Mesendoderm (in vitro differentiated cells): ENCODE measurements at regions not wholly inside any gene's neighbourhood (a gene's known extent, or its start where the extent isn't known, plus 50 kb on each side); places are given as distances from the start of the nearest gene placed in this dataset.

Source experiments
- DNase-seq: peaks from one replicate; pipeline ENCODE4 v3.0.0; 2013
- H2AK5ac ChIP-seq: 2 replicates; pipeline ENCODE4 v1.6.1; 2013; ENCODE audit warnings: low read length, inconsistent platforms
- H2BK120ac ChIP-seq: 2 replicates; pipeline ENCODE4 v1.6.1; 2013; ENCODE audit warnings: low read depth, mild to moderate bottlenecking, low read length, moderate library complexity, mixed read lengths
- H2BK15ac ChIP-seq: replicated peaks from 2 replicates; pipeline ENCODE4 v1.6.1; 2013; ENCODE audit warnings: low read depth, mild to moderate bottlenecking, moderate library complexity
- H2BK5ac ChIP-seq: 2 replicates; pipeline ENCODE4 v1.6.1; 2013; ENCODE audit warnings: low read length, inconsistent platforms
- H3K18ac ChIP-seq: 2 replicates; pipeline ENCODE4 v1.6.1; 2013; ENCODE audit warnings: mild to moderate bottlenecking, low read length, mixed read lengths
- H3K23ac ChIP-seq: one replicate; pipeline ENCODE4 v1.6.1; 2013; ENCODE audit warnings: low read length
- H3K27ac ChIP-seq: 2 replicates; pipeline ENCODE4 v1.5.1; 2013; ENCODE audit warnings: low read depth, mild to moderate bottlenecking, inconsistent platforms, low read length, moderate library complexity
- H3K27me3 ChIP-seq: 2 replicates; pipeline ENCODE4 v1.6.1; 2013; ENCODE audit warnings: low read length, control low read depth, mild to moderate bottlenecking, inconsistent platforms; ENCODE audit not compliant: insufficient read depth, poor library complexity
- H3K36me3 ChIP-seq: 2 replicates; pipeline ENCODE4 v1.6.1; 2013; ENCODE audit warnings: low read length, inconsistent platforms; ENCODE audit not compliant: control insufficient read depth, insufficient read depth
- H3K4ac ChIP-seq: one replicate; pipeline ENCODE4 v1.6.1; 2013; ENCODE audit warnings: low read depth, mild to moderate bottlenecking, low read length, moderate library complexity
- H3K4me1 ChIP-seq: 2 replicates; pipeline ENCODE4 v1.6.1; 2013; ENCODE audit warnings: low read depth, low read length, inconsistent platforms; ENCODE audit not compliant: control insufficient read depth
- H3K4me2 ChIP-seq: 2 replicates; pipeline ENCODE4 v1.6.1; 2013; ENCODE audit warnings: low read length
- H3K4me3 ChIP-seq: 2 replicates; pipeline ENCODE4 v1.5.1; 2013; ENCODE audit warnings: mild to moderate bottlenecking, low read length
- H3K56ac ChIP-seq: one replicate; pipeline ENCODE4 v1.6.1; 2013; ENCODE audit warnings: low read length
- H3K79me1 ChIP-seq: 2 replicates; pipeline ENCODE4 v1.6.1; 2013; ENCODE audit warnings: low read length, inconsistent platforms
- H3K79me2 ChIP-seq: 2 replicates; pipeline ENCODE4 v1.6.1; 2013; ENCODE audit warnings: mild to moderate bottlenecking, low read length; ENCODE audit not compliant: control insufficient read depth, insufficient read depth
- H3K9ac ChIP-seq: 2 replicates; pipeline ENCODE4 v1.6.1; 2013; ENCODE audit warnings: low read length, inconsistent platforms
- H4K5ac ChIP-seq: one replicate; pipeline ENCODE4 v1.6.1; 2013; ENCODE audit warnings: low read length
- H4K8ac ChIP-seq: one replicate; pipeline ENCODE4 v1.6.1; 2013; ENCODE audit warnings: low read depth, mild to moderate bottlenecking, control low read depth, low read length, moderate library complexity
- WGBS: extraction: QIAGEN DNeasy Blood & Tissue Kit; methylation state at CpG from one replicate; pipeline ENCODE4 v1.1.7; 2013; ENCODE audit warnings: low lambda C conversion rate, missing lambda C conversion rate; ENCODE audit not compliant: insufficient coverage; ENCODE audit errors: extremely low coverage; 5-methylcytosine and 5-hydroxymethylcytosine counted together

- no peak for DNase-seq
- H2BK5ac ChIP-seq, result no peak overlapping the region
- no peak overlapping the region for H3K23ac ChIP-seq
- H3K27me3 ChIP-seq, result no peaks in the 10 kb centered on the region
- H3K56ac ChIP-seq, result no peak overlapping the region
- no peak overlapping the region for H4K5ac ChIP-seq
- no peak overlapping the region for H3K18ac ChIP-seq
- no peak overlapping the region for H3K4ac ChIP-seq
- no peak overlapping the region for H4K8ac ChIP-seq
- no peaks in the 10 kb centered on the region for H3K4me1 ChIP-seq
- no peak overlapping the region for H3K27ac ChIP-seq
- H3K4me3 ChIP-seq, result no peak overlapping the region
- no peak overlapping the region for H3K4me2 ChIP-seq
- no CpG with 5 or more reads among the region's 4 CpGs for WGBS
- H3K79me1 ChIP-seq, result no peaks in the 10 kb centered on the region
- H3K9ac ChIP-seq, result no peak overlapping the region
- H2BK120ac ChIP-seq, result no peak overlapping the region
- no peaks in the 10 kb centered on the region for H3K79me2 ChIP-seq
- no peaks in the 10 kb centered on the region for H3K36me3 ChIP-seq
- H2BK15ac ChIP-seq, result no peak overlapping the region
- H2AK5ac ChIP-seq, result no peak overlapping the region
Measured at GRCh38 chr17:63267846-63268245, 178.3 kb downstream of the CYB561 start.

- Histone ChIP-seq H3K4me2 (no peak overlapping the region), H3K23ac (no peak overlapping the region), H3K4me1 (no peaks in the 10 kb centered on the region), H3K56ac (no peak overlapping the region), H3K18ac (no peak overlapping the region), H2BK5ac (no peak overlapping the region), H3K27ac (no peak overlapping the region), H3K4ac (no peak overlapping the region), H2BK15ac (no peak overlapping the region), H3K27me3 (no peaks in the 10 kb centered on the region), H2BK120ac (no peak overlapping the region), H3K79me1 (no peaks in the 10 kb centered on the region), H4K5ac (no peak overlapping the region), H3K36me3 (no peaks in the 10 kb centered on the region), H3K9ac (no peak overlapping the region), H2AK5ac (no peak overlapping the region), H3K79me2 (no peaks in the 10 kb centered on the region), H3K4me3 (no peak overlapping the region), H4K8ac (no peak overlapping the region)
- DNase-seq, result no peak
- no CpG with 5 or more reads among the region's 3 CpGs for WGBS
Measured at GRCh38 chr17:63268827-63269226, 177.3 kb downstream of the CYB561 start.

DNA sequence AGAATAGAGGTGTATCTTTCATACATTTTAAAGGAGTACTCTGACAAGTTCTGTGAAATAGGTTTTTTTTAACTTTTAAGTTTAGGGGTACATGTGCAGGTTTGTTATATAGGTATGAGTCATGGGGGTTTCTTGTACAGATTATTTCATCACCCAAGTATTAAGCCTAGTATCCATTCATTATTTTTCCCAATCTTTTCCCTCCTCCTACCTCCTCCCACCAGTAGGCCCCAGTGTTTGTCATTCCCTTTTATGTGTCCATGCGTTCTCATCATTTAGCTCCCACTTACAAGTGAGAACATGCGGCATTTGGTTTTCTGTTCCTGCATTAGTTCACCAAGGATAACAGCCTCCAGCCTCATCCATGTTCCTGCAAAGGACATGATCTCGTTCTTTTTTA, 175.5 kb downstream of the CYB561 start:
- H3K79me1 ChIP-seq, result no peaks in the 10 kb centered on the region

DNA sequence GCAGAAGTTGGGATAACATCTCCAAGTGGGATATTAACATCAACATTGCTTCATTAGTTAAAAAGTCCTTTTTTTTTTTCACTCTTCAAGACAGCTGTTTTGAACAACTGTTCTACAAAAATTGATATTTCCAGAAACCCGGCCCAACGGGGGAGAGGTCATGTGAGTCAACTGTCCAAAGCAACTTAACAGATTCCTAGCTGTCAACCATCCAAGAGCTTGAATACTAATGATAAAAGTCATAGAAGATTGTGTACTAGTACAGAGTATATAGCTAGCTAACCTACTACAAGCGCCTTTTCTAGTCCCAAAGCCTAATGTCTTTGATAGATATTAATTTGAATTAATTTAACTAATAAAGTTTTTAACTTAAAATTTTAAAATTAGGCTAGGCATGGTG, 172.0 kb downstream of the CYB561 start:
- H3K4me2 ChIP-seq, result no peak overlapping the region
- H2BK15ac ChIP-seq, result no peak overlapping the region
- no peak overlapping the region for H4K5ac ChIP-seq
- no peak overlapping the region for H4K8ac ChIP-seq
- H3K79me1 ChIP-seq, result no peaks in the 10 kb centered on the region
- no peaks in the 10 kb centered on the region for H3K36me3 ChIP-seq
- DNase-seq, result no peak
- no peaks in the 10 kb centered on the region for H3K4me1 ChIP-seq
- no peaks in the 10 kb centered on the region for H3K27me3 ChIP-seq
- no peak overlapping the region for H3K4ac ChIP-seq
- no peak overlapping the region for H3K27ac ChIP-seq
- H3K9ac ChIP-seq, result no peak overlapping the region
- no peak overlapping the region for H3K56ac ChIP-seq
- H3K23ac ChIP-seq, result no peak overlapping the region
- no peak overlapping the region for H2AK5ac ChIP-seq
- H3K79me2 ChIP-seq, result no peaks in the 10 kb centered on the region
- H3K4me3 ChIP-seq, result no peak overlapping the region
- no CpG with 5 or more reads among the region's 3 CpGs for WGBS
- no peak overlapping the region for H2BK120ac ChIP-seq
- H3K18ac ChIP-seq, result no peak overlapping the region
- H2BK5ac ChIP-seq, result no peak overlapping the region

More for the DNA sequence above, 175.5 kb downstream of the CYB561 start:
- H3K79me2 ChIP-seq, result no peaks in the 10 kb centered on the region
- H2BK15ac ChIP-seq, result no peak overlapping the region
- H4K8ac ChIP-seq, result no peak overlapping the region
- no peak overlapping the region for H3K56ac ChIP-seq
- no peak overlapping the region for H2BK5ac ChIP-seq
- DNase-seq, result no peak
- no peaks in the 10 kb centered on the region for H3K36me3 ChIP-seq
- WGBS, result no CpG with 5 or more reads among the region's 3 CpGs
- no peak overlapping the region for H3K27ac ChIP-seq
- no peak overlapping the region for H3K18ac ChIP-seq
- no peak overlapping the region for H2BK120ac ChIP-seq
- H3K4me1 ChIP-seq, result no peaks in the 10 kb centered on the region
- H2AK5ac ChIP-seq, result no peak overlapping the region
- no peaks in the 10 kb centered on the region for H3K27me3 ChIP-seq
- no peak overlapping the region for H4K5ac ChIP-seq
- H3K23ac ChIP-seq, result no peak overlapping the region
- H3K4me3 ChIP-seq, result no peak overlapping the region
- H3K4me2 ChIP-seq, result no peak overlapping the region
- H3K4ac ChIP-seq, result no peak overlapping the region
- H3K9ac ChIP-seq, result no peak overlapping the region

DNA sequence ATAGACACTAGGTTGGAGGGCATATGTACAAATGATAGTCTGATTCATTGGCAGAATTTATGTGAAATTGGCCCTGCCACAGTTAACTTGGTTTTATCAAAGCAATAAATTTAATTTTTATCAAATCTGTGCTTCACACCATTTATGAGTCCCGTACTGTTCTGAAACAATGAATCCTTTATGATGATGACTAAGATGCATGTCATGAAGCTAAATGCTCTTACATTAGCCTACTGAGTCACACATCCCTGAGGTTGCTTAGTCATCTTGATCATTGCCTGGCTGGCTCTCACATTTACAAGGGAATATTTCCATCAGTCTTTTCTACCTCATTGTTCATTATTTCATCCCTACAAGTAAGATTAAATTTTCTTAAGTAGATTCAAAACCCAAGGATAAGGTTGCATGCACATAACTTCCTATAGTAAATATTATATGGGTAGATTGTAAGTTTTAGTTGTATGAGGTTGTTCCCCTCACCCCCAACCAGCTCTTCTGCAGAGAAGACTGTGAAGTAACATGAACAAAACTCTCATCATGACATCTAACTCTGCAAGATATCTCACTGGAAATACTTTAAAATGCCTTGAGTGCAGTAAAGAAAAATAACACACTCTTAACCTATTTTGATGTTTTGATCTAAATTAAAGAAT, 170.7 kb downstream of the CYB561 start:
- Histone ChIP-seq H3K79me1 (no peaks in the 10 kb centered on the region), H3K4me2 (no peak overlapping the region), H3K9ac (no peak overlapping the region), H3K4ac (no peak overlapping the region), H3K27ac (no peak overlapping the region), H2AK5ac (no peak overlapping the region), H2BK5ac (no peak overlapping the region), H3K79me2 (no peaks in the 10 kb centered on the region), H3K56ac (no peak overlapping the region), H2BK15ac (no peak overlapping the region), H3K18ac (no peak overlapping the region), H3K23ac (no peak overlapping the region), H2BK120ac (no peak overlapping the region), H3K4me1 (no peaks in the 10 kb centered on the region), H3K36me3 (no peaks in the 10 kb centered on the region), H3K4me3 (no peak overlapping the region), H4K5ac (no peak overlapping the region), H4K8ac (no peak overlapping the region), H3K27me3 (no peaks in the 10 kb centered on the region)
- WGBS, result no CpG with 5 or more reads among the region's 1 CpG
- DNase-seq, result peak; percentile 49
